Endothelial cell (in vitro differentiated cells): ENCODE measurements at regions not wholly inside any gene's neighbourhood (a gene's known extent, or its start where the extent isn't known, plus 50 kb on each side); places are given as distances from the start of the nearest gene placed in this dataset.

Experiments
- DNase-seq: peaks from one replicate; pipeline ENCODE4 v3.0.0; 2021; ENCODE audit warnings: low spot score
- H3K27ac Mint-ChIP-seq: one replicate; pipeline ENCODE4 v1.8.0; 2021; ENCODE audit warnings: mixed read lengths, inconsistent platforms; ENCODE audit not compliant: unreplicated experiment
- H3K27me3 Mint-ChIP-seq: one replicate; pipeline ENCODE4 v1.8.0; 2021; ENCODE audit warnings: mild to moderate bottlenecking, moderate library complexity, mixed read lengths, inconsistent platforms; ENCODE audit not compliant: unreplicated experiment
- H3K36me3 Mint-ChIP-seq: one replicate; pipeline ENCODE4 v1.8.0; 2021; ENCODE audit warnings: mild to moderate bottlenecking, low read depth, mixed read lengths, inconsistent platforms; ENCODE audit not compliant: unreplicated experiment
- H3K4me1 Mint-ChIP-seq: one replicate; pipeline ENCODE4 v1.8.0; 2021; ENCODE audit warnings: mild to moderate bottlenecking, mixed read lengths, inconsistent platforms; ENCODE audit not compliant: unreplicated experiment
- H3K4me3 Mint-ChIP-seq: one replicate; pipeline ENCODE4 v1.8.0; 2021; ENCODE audit warnings: mild to moderate bottlenecking, mixed read lengths, inconsistent platforms; ENCODE audit not compliant: unreplicated experiment
- H3K9me3 Mint-ChIP-seq: one replicate; pipeline ENCODE4 v1.8.0; 2021; ENCODE audit warnings: mixed read lengths, inconsistent platforms; ENCODE audit not compliant: unreplicated experiment
- CTCF ChIP-seq: fragments of 200-600 bp; sonication (generic); IDR thresholded peaks from one replicate; pipeline ENCODE4 v1.5.0; 2021; ENCODE audit warnings: antibody characterized with exemption; ENCODE audit not compliant: unreplicated experiment

- Mint-ChIP-seq H3K4me1 (peaks cover 48% of the 10 kb centered on the region), H3K27ac (peak overlapping the region; percentile 46), H3K36me3 (peaks cover 13% of the 10 kb centered on the region), H3K9me3 (peaks cover 5% of the 10 kb centered on the region), H3K4me3 (no peak overlapping the region), H3K27me3 (peaks cover 7% of the 10 kb centered on the region)
- no peak for DNase-seq
- no peak for TF ChIP-seq CTCF
These were observed 272.9 kb downstream of the PRL start for GRCh38 chr6:22023937-22024336.

- Mint-ChIP-seq H3K27me3 (peaks cover 7% of the 10 kb centered on the region), H3K36me3 (peaks cover 13% of the 10 kb centered on the region), H3K9me3 (peaks cover 5% of the 10 kb centered on the region), H3K27ac (peak overlapping the region; percentile 97), H3K4me3 (peak overlapping the region; percentile 6), H3K4me1 (peaks cover 52% of the 10 kb centered on the region)
- no peak for DNase-seq
- no peak for TF ChIP-seq CTCF
These were observed 271.8 kb downstream of the PRL start for GRCh38 chr6:22024973-22025467.

GRCh38 chr6:22025468-22026163 is 271.2 kb downstream of the PRL start:
- H3K36me3 Mint-ChIP-seq, result peaks cover 13% of the 10 kb centered on the region
- peaks cover 7% of the 10 kb centered on the region for H3K27me3 Mint-ChIP-seq
- peak overlapping the region; percentile 97 for H3K27ac Mint-ChIP-seq
- peak; percentile 35 for DNase-seq
- TF ChIP-seq CTCF, result no peak
- peaks cover 52% of the 10 kb centered on the region for H3K4me1 Mint-ChIP-seq
- H3K4me3 Mint-ChIP-seq, result no peak overlapping the region
- H3K9me3 Mint-ChIP-seq, result peaks cover 5% of the 10 kb centered on the region

- no peak overlapping the region for H3K4me3 Mint-ChIP-seq
- peaks cover 55% of the 10 kb centered on the region for H3K4me1 Mint-ChIP-seq
- no peak for TF ChIP-seq CTCF
- H3K9me3 Mint-ChIP-seq, result peaks cover 5% of the 10 kb centered on the region
- H3K36me3 Mint-ChIP-seq, result peaks cover 13% of the 10 kb centered on the region
- peak overlapping the region; percentile 97 for H3K27ac Mint-ChIP-seq
- H3K27me3 Mint-ChIP-seq, result peaks cover 7% of the 10 kb centered on the region
- DNase-seq, result no peak
These were observed 270.6 kb downstream of the PRL start for GRCh38 chr6:22026164-22026678.

- Mint-ChIP-seq H3K27me3 (peaks cover 7% of the 10 kb centered on the region), H3K4me3 (no peak overlapping the region), H3K27ac (peak overlapping the region; percentile 97), H3K9me3 (peaks cover 2% of the 10 kb centered on the region), H3K4me1 (peaks cover 55% of the 10 kb centered on the region), H3K36me3 (peaks cover 13% of the 10 kb centered on the region)
- TF ChIP-seq CTCF, result no peak
- DNase-seq, result no peak
These were observed 269.7 kb downstream of the PRL start for GRCh38 chr6:22027040-22027725.
